ENCODE measurements at regions not wholly inside any gene's neighbourhood (a gene's known extent, or its start where the extent isn't known, plus 50 kb on each side); places are given as distances from the start of the nearest gene placed in this dataset.

DNA sequence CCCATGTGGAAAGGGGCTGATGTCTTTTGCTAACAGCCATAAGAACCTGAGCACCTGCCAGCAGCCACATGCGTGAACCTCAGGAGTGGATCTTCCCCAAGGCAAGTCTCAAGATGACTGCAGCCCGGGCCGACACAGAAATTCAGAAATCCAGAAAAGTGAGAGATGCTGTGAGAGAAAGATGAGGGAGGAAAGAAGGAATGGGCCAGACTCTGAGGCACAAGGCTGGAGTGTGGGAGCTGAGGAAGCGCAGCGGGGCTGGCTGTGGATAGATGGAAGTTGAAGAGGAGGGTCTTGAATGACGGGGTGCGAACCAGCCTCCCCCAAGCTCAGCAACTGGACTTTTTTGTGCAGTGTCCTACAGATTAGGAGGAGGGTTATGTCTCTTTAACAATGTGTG lies 337.8 kb downstream of the GADD45G start:
- TF ChIP-seq, protein P1, sequence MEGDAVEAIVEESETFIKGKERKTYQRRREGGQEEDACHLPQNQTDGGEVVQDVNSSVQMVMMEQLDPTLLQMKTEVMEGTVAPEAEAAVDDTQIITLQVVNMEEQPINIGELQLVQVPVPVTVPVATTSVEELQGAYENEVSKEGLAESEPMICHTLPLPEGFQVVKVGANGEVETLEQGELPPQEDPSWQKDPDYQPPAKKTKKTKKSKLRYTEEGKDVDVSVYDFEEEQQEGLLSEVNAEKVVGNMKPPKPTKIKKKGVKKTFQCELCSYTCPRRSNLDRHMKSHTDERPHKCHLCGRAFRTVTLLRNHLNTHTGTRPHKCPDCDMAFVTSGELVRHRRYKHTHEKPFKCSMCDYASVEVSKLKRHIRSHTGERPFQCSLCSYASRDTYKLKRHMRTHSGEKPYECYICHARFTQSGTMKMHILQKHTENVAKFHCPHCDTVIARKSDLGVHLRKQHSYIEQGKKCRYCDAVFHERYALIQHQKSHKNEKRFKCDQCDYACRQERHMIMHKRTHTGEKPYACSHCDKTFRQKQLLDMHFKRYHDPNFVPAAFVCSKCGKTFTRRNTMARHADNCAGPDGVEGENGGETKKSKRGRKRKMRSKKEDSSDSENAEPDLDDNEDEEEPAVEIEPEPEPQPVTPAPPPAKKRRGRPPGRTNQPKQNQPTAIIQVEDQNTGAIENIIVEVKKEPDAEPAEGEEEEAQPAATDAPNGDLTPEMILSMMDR (conservative IDR thresholded peaks at IDR 0.05; ENCODE audit: low read length) = no peak
- no peak for TF ChIP-seq EZH2phosphoT487 (IDR thresholded peaks at IDR 0.05; ENCODE audit: borderline replicate concordance, low read depth, low read length)

All from OCI-LY7 (cell line).